ENCODE measurements at regions not wholly inside any gene's neighbourhood (a gene's known extent, or its start where the extent isn't known, plus 50 kb on each side); places are given as distances from the start of the nearest gene placed in this dataset.

- Mint-ChIP-seq H3K27ac (no peak overlapping the region), H3K4me1 (peaks cover 4% of the 10 kb centered on the region; the same call in 2 of the 3 replicates), H3K36me3 (ENCODE audit: low read depth) (no peaks in the 10 kb centered on the region), H3K27me3 (ENCODE audit: insufficient read depth, low read depth, poor library complexity) (no peaks in the 10 kb centered on the region), H3K4me3 (no peak overlapping the region), H3K9me3 (no peaks in the 10 kb centered on the region)
- H3K4me1 ChIP-seq (ENCODE audit: insufficient read depth): no peaks in the 10 kb centered on the region
- no peaks in the 10 kb centered on the region for H4K20me1 ChIP-seq (replicated peaks; ENCODE audit: insufficient read depth)
- no peak for DNase-seq (ENCODE audit: low spot score)
- H3K9me2 ChIP-seq (ENCODE audit: insufficient read depth): peaks cover 2% of the 10 kb centered on the region; the same call in 1 of the 2 replicates
- no peaks in the 10 kb centered on the region for H3F3A ChIP-seq (replicated peaks; ENCODE audit: low read depth)
- no peaks in the 10 kb centered on the region for H3K36me3 ChIP-seq (ENCODE audit: insufficient read depth)
- no peak overlapping the region for H3K4me2 ChIP-seq
- no peaks in the 10 kb centered on the region for H3K79me2 ChIP-seq (replicated peaks; ENCODE audit: insufficient read depth)
- H3K27me3 ChIP-seq (ENCODE audit: insufficient read depth): no peaks in the 10 kb centered on the region
- H2AFZ ChIP-seq: no peak overlapping the region
- ATAC-seq: no peak
- no peak overlapping the region for H3K4me3 ChIP-seq
- no peak overlapping the region for H3K27ac ChIP-seq (ENCODE audit: low read depth)
- no peak for TF ChIP-seq STAT1 (IDR thresholded peaks at IDR 0.05; ENCODE audit: unreplicated experiment)
- TF ChIP-seq NANOG (IDR thresholded peaks at IDR 0.05; ENCODE audit: borderline replicate concordance): no peak
- no peak for TF ChIP-seq JUNB (IDR thresholded peaks at IDR 0.05; ENCODE audit: unreplicated experiment)
- no peak for TF ChIP-seq CTCF (conservative IDR thresholded peaks at IDR 0.05; ENCODE audit: low read depth in 2 of 2)
- no peak for TF ChIP-seq REST (IDR thresholded peaks at IDR 0.05; ENCODE audit: unreplicated experiment)
- TF ChIP-seq CREB1 (CRISPR knock-in tag; IDR thresholded peaks at IDR 0.05; ENCODE audit: low read depth): no peak
- no peak for TF ChIP-seq ZNF331 (CRISPR knock-in tag; IDR thresholded peaks at IDR 0.05; ENCODE audit: low read depth)
- TF ChIP-seq POLR2AphosphoS5 (IDR thresholded peaks at IDR 0.05; ENCODE audit: low read depth): no peak
- no peak for TF ChIP-seq EZH2 (IDR thresholded peaks at IDR 0.05; ENCODE audit: low read depth, unreplicated experiment)
- TF ChIP-seq EZH2phosphoT487 (IDR thresholded peaks at IDR 0.05; ENCODE audit: unreplicated experiment): no peak
- no peak for TF ChIP-seq ZNF114 (CRISPR knock-in tag; IDR thresholded peaks at IDR 0.05)
- no peak for TF ChIP-seq ETS1 (IDR thresholded peaks at IDR 0.05)
These were observed 298.5 kb downstream of the PAX3 start for GRCh38 chr2:222000326-222000725.
